ENCODE measurements at regions not wholly inside any gene's neighbourhood (a gene's known extent, or its start where the extent isn't known, plus 50 kb on each side); places are given as distances from the start of the nearest gene placed in this dataset.
A peak's percentile ranks its signal among the peaks of the same experiment; 100 is the strongest.

DNA sequence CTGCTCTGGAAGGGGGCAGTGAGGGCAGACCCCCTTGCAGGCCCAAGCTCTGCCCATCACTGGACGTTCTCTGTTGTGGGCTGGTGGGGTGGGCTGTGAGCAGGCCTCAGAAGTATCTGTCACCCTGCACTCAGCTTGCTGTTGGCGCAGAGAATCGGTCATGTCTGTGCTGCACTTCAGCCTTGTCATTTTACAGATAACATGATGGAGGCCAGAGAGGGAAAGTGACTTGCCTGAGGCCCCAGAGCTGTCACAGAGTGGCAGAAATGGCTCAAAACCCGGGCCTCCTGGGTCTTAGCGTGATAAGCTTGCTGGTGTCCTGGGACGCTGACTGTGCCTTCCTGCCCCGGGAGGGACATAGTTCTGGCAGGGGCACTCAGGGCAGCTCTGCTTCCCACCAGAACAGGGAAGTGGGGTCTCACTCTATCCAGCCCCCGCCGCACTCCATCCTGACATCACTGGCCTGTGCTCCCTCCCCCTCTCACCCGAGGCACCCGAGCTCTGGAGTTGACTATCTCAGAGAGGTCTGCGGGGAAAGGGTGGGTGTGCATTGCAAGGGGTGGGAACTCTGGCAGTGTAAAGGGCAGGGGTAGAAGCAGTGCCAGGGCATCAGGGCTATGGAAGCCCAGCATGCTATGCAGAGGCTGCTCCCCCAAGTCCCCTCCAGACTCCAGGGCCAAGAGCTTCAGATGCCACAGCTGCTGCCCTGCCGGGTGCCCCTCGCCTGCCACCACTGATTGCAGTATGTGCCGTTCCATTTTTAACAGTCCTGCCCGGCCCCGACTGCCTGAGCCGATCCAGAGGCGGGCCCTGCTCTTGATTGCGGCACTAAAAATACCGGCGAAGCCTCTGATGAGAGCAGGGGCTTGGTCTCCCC lies 50.4 kb upstream of the NECTIN1 start:
- peak; percentile 38 for DNase-seq (ENCODE audit: low spot score)

All from umbilical cord (tissue), 1 donor.